ENCODE measurements at regions not wholly inside any gene's neighbourhood (a gene's known extent, or its start where the extent isn't known, plus 50 kb on each side); places are given as distances from the start of the nearest gene placed in this dataset.

- TF ChIP-seq CTCF (IDR thresholded peaks at IDR 0.05) (no peak), POLR2A (IDR thresholded peaks at IDR 0.05) (no peak)
These were observed 68.1 kb downstream of the MTERF1 start for GRCh38 chr7:91812388-91812787.
